ENCODE measurements at regions not wholly inside any gene's neighbourhood (a gene's known extent, or its start where the extent isn't known, plus 50 kb on each side); places are given as distances from the start of the nearest gene placed in this dataset.

- TF ChIP-seq CTCF (IDR thresholded peaks at IDR 0.05; ENCODE audit: insufficient read depth, low read length, poor library complexity, severe bottlenecking): no peak
- no peak for DNase-seq (ENCODE audit: low read depth)
- no peak overlapping the region for H3K4me3 ChIP-seq (ENCODE audit: low read depth, low read length)
Observed at GRCh38 chr4:124918559-124919122, 206.1 kb upstream of the ANKRD50 start.

GRCh38 chr4:124915073-124915472, 202.5 kb upstream of the ANKRD50 start:
- Histone ChIP-seq H3K27me3 (ENCODE audit: control insufficient read depth, insufficient read depth, low read length) (no peaks in the 10 kb centered on the region), H3K36me3 (ENCODE audit: control insufficient read depth, insufficient read depth, low read length) (no peaks in the 10 kb centered on the region), H3K4me3 (ENCODE audit: low read depth, low read length) (no peak overlapping the region)
- DNase-seq (ENCODE audit: low read depth): no peak
- no peak for TF ChIP-seq CTCF (IDR thresholded peaks at IDR 0.05; ENCODE audit: insufficient read depth, low read length, poor library complexity, severe bottlenecking)

More at GRCh38 chr4:124918559-124919122, 206.1 kb upstream of the ANKRD50 start:
- Histone ChIP-seq H3K36me3 (ENCODE audit: control insufficient read depth, insufficient read depth, low read length) (no peaks in the 10 kb centered on the region), H3K27me3 (ENCODE audit: control insufficient read depth, insufficient read depth, low read length) (no peaks in the 10 kb centered on the region)

- Histone ChIP-seq H3K27me3 (ENCODE audit: control insufficient read depth, insufficient read depth, low read length) (no peaks in the 10 kb centered on the region), H3K4me3 (ENCODE audit: low read depth, low read length) (no peak overlapping the region), H3K36me3 (ENCODE audit: control insufficient read depth, insufficient read depth, low read length) (no peaks in the 10 kb centered on the region)
- TF ChIP-seq CTCF (IDR thresholded peaks at IDR 0.05; ENCODE audit: insufficient read depth, low read length, poor library complexity, severe bottlenecking): no peak
- DNase-seq (ENCODE audit: low read depth): no peak
Observed at GRCh38 chr4:124913237-124913636, 200.7 kb upstream of the ANKRD50 start.

DNA sequence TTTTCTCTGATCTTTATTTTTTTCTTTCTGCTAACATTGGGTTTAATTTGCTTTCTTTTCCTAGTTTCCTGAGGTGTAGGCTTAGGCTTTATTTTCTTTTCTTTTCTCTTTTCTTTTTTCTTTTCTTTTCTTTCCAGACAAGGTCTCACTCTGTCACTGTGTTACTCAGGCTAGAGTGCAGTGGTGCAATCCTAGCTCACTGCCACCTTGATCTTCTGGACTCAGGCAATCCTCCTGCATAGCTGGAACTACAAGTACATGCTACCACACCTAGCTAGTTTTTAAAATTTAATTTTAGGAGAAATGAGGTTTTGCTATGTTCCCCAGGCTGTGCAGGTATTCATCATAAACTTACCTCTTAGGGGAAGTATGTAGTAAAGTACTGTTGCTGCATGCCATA, 197.8 kb upstream of the ANKRD50 start:
- H3K36me3 ChIP-seq (ENCODE audit: control insufficient read depth, insufficient read depth, low read length): no peaks in the 10 kb centered on the region
- DNase-seq (ENCODE audit: low read depth): no peak
- no peak for TF ChIP-seq CTCF (IDR thresholded peaks at IDR 0.05; ENCODE audit: insufficient read depth, low read length, poor library complexity, severe bottlenecking)
- H3K4me3 ChIP-seq (ENCODE audit: low read depth, low read length): no peak overlapping the region
- H3K27me3 ChIP-seq (ENCODE audit: control insufficient read depth, insufficient read depth, low read length): no peaks in the 10 kb centered on the region

- DNase-seq (ENCODE audit: low read depth): no peak
- Histone ChIP-seq H3K27me3 (ENCODE audit: control insufficient read depth, insufficient read depth, low read length) (no peaks in the 10 kb centered on the region), H3K36me3 (ENCODE audit: control insufficient read depth, insufficient read depth, low read length) (no peaks in the 10 kb centered on the region)
Observed at GRCh38 chr4:124907881-124908280, 195.3 kb upstream of the ANKRD50 start.

More at GRCh38 chr4:124907881-124908280, 195.3 kb upstream of the ANKRD50 start:
- H3K4me3 ChIP-seq (ENCODE audit: low read depth, low read length): no peak overlapping the region
- TF ChIP-seq CTCF (IDR thresholded peaks at IDR 0.05; ENCODE audit: insufficient read depth, low read length, poor library complexity, severe bottlenecking): no peak

Measured in kidney epithelial cell (primary cell).